ENCODE measurements at regions not wholly inside any gene's neighbourhood (a gene's known extent, or its start where the extent isn't known, plus 50 kb on each side); places are given as distances from the start of the nearest gene placed in this dataset.

DNA sequence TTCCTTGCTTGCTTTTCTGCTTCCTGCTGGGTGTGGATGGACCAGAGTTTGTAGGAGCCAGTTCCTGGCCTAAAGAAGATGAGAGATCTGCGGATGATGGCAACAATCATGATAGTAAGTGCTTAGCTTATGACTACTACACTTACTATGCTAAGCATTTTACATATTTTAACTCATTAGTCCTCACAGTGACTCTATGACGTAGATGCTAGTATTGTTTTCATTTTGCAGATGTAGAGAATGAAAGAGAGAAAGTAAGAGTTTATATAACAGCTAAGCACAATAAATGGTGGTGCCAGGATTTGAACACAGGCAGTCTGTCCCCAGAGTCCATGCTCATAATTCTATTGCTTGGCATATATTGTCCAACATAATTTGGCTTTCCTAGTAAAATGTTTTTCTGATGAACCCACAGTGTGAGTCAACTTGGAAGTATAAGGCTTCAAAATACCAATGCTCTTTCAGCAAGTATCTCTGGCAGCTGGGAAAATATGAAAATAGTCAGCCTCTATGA lies 363.2 kb upstream of the DDHD1 start:
- no CpG with 5 or more reads among the region's 2 CpGs for WGBS (ENCODE audit: extremely low coverage, insufficient coverage, low lambda C conversion rate)
- Histone ChIP-seq H2BK5ac (ENCODE audit: low read length) (no peak overlapping the region), H3K79me2 (ENCODE audit: control insufficient read depth, insufficient read depth, low read length) (no peaks in the 10 kb centered on the region), H2AK5ac (ENCODE audit: low read length) (no peak overlapping the region), H4K5ac (ENCODE audit: low read length) (no peak overlapping the region), H3K4me2 (ENCODE audit: low read length) (no peak overlapping the region), H3K23ac (ENCODE audit: low read length) (no peak overlapping the region), H3K9ac (ENCODE audit: low read length) (no peak overlapping the region), H3K27me3 (ENCODE audit: insufficient read depth, low read length, poor library complexity) (no peaks in the 10 kb centered on the region), H4K8ac (ENCODE audit: low read depth, low read length) (no peak overlapping the region), H3K4me1 (ENCODE audit: control insufficient read depth, low read depth, low read length) (no peaks in the 10 kb centered on the region), H3K4ac (ENCODE audit: low read depth, low read length) (no peak overlapping the region), H3K56ac (ENCODE audit: low read length) (no peak overlapping the region), H3K79me1 (ENCODE audit: low read length) (no peaks in the 10 kb centered on the region), H3K4me3 (ENCODE audit: low read length) (no peak overlapping the region), H2BK15ac (replicated peaks; ENCODE audit: low read depth) (no peak overlapping the region), H2BK120ac (ENCODE audit: low read depth, low read length) (no peak overlapping the region), H3K36me3 (ENCODE audit: control insufficient read depth, insufficient read depth, low read length) (no peaks in the 10 kb centered on the region), H3K27ac (ENCODE audit: low read depth, low read length) (no peak overlapping the region), H3K18ac (ENCODE audit: low read length) (no peak overlapping the region)
- no peak for DNase-seq

DNA sequence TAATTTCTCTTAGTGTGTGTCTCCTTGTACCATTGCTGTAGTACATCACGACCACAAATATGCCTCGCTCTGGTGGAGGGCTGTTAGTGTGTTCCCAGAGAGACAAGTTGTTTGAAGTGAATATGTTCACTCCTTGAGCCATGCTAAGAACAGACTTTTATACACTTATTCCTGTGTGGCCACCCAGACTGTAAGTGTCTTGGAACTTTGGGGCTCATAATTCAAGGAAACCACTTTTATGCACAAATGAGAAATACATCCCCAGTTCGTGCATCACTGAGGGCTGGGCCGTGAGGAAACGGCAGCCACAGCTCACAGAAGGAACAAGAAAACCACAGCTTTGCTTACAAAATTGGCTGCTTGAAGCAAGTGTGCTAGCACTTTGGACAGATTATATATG lies 362.2 kb upstream of the DDHD1 start:
- Histone ChIP-seq H3K27ac (ENCODE audit: low read depth, low read length) (no peak overlapping the region), H2BK15ac (replicated peaks; ENCODE audit: low read depth) (no peak overlapping the region), H3K18ac (ENCODE audit: low read length) (no peak overlapping the region), H3K4ac (ENCODE audit: low read depth, low read length) (no peak overlapping the region), H3K27me3 (ENCODE audit: insufficient read depth, low read length, poor library complexity) (no peaks in the 10 kb centered on the region), H3K79me2 (ENCODE audit: control insufficient read depth, insufficient read depth, low read length) (no peaks in the 10 kb centered on the region), H3K56ac (ENCODE audit: low read length) (no peak overlapping the region), H4K8ac (ENCODE audit: low read depth, low read length) (no peak overlapping the region), H2BK5ac (ENCODE audit: low read length) (no peak overlapping the region), H3K36me3 (ENCODE audit: control insufficient read depth, insufficient read depth, low read length) (no peaks in the 10 kb centered on the region), H2AK5ac (ENCODE audit: low read length) (no peak overlapping the region), H4K5ac (ENCODE audit: low read length) (no peak overlapping the region), H3K9ac (ENCODE audit: low read length) (no peak overlapping the region), H3K23ac (ENCODE audit: low read length) (no peak overlapping the region), H3K79me1 (ENCODE audit: low read length) (no peaks in the 10 kb centered on the region), H3K4me2 (ENCODE audit: low read length) (no peak overlapping the region), H2BK120ac (ENCODE audit: low read depth, low read length) (no peak overlapping the region), H3K4me3 (ENCODE audit: low read length) (no peak overlapping the region), H3K4me1 (ENCODE audit: control insufficient read depth, low read depth, low read length) (no peaks in the 10 kb centered on the region)
- DNase-seq: no peak
- WGBS (ENCODE audit: extremely low coverage, insufficient coverage, low lambda C conversion rate): no CpG with 5 or more reads among the region's 5 CpGs

DNA sequence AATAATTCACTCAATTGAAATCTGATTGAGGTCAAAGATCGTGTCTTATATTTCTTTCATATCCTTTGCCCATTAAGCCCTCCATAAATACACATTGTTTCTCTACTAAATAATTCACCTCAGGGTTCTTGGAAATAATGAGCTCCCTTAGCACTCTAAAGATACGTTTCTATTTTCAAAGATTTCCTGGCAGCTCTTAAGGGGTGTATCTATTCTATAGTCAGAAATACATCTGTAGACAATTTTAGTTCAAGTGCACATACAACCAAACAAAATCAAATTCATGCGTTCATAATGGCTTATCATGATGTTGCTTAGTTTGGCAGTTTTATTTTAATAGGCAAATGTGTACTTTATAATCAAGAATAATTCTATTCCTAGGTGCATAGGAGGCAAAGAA lies 361.1 kb upstream of the DDHD1 start:
- H2BK5ac ChIP-seq (ENCODE audit: low read length): no peak overlapping the region
- H2BK120ac ChIP-seq (ENCODE audit: low read depth, low read length): no peak overlapping the region
- H3K79me2 ChIP-seq (ENCODE audit: control insufficient read depth, insufficient read depth, low read length): no peaks in the 10 kb centered on the region
- no peaks in the 10 kb centered on the region for H3K79me1 ChIP-seq (ENCODE audit: low read length)
- no peak overlapping the region for H4K8ac ChIP-seq (ENCODE audit: low read depth, low read length)
- no peak overlapping the region for H3K56ac ChIP-seq (ENCODE audit: low read length)
- H3K18ac ChIP-seq (ENCODE audit: low read length): no peak overlapping the region
- no peak for DNase-seq
- H3K4me2 ChIP-seq (ENCODE audit: low read length): no peak overlapping the region
- H3K27me3 ChIP-seq (ENCODE audit: insufficient read depth, low read length, poor library complexity): no peaks in the 10 kb centered on the region
- H3K27ac ChIP-seq (ENCODE audit: low read depth, low read length): no peak overlapping the region
- no peak overlapping the region for H3K4me3 ChIP-seq (ENCODE audit: low read length)
- no CpG with 5 or more reads among the region's 3 CpGs for WGBS (ENCODE audit: extremely low coverage, insufficient coverage, low lambda C conversion rate)
- H3K9ac ChIP-seq (ENCODE audit: low read length): no peak overlapping the region
- no peak overlapping the region for H2BK15ac ChIP-seq (replicated peaks; ENCODE audit: low read depth)
- no peak overlapping the region for H4K5ac ChIP-seq (ENCODE audit: low read length)
- no peaks in the 10 kb centered on the region for H3K4me1 ChIP-seq (ENCODE audit: control insufficient read depth, low read depth, low read length)
- no peaks in the 10 kb centered on the region for H3K36me3 ChIP-seq (ENCODE audit: control insufficient read depth, insufficient read depth, low read length)
- no peak overlapping the region for H3K4ac ChIP-seq (ENCODE audit: low read depth, low read length)
- H3K23ac ChIP-seq (ENCODE audit: low read length): no peak overlapping the region
- H2AK5ac ChIP-seq (ENCODE audit: low read length): no peak overlapping the region

DNA sequence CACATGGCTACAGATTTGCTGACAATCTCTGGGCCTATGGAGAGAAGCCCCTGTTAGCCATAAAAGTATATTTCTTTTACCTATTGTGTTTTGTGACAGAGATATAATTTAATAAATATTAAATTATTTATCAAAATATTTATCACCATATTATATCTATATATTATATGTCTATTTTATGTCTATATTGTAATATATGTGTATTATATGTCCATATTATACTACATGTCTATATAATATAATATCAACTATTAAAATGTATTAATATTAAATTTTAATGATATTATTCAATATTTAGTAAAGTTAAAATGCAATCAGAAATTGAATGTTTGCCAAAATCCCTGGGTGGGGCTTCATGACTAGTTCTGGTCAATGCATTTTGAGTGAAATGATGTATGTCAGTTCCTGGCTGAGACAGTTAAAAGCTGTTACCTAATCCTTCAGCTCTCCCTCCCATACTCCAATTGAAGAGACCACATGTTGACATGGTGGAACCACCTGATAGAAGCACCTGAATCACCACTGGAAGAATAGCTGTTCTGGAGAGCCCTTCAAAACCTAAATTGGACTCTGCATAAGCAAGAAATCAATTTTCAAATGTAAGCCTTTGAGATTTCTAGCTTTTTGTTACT lies 357.3 kb upstream of the DDHD1 start:
- H2BK15ac ChIP-seq (replicated peaks; ENCODE audit: low read depth): no peak overlapping the region
- no peaks in the 10 kb centered on the region for H3K27me3 ChIP-seq (ENCODE audit: insufficient read depth, low read length, poor library complexity)
- H3K79me2 ChIP-seq (ENCODE audit: control insufficient read depth, insufficient read depth, low read length): no peaks in the 10 kb centered on the region
- H2AK5ac ChIP-seq (ENCODE audit: low read length): no peak overlapping the region
- H3K56ac ChIP-seq (ENCODE audit: low read length): no peak overlapping the region
- no peaks in the 10 kb centered on the region for H3K36me3 ChIP-seq (ENCODE audit: control insufficient read depth, insufficient read depth, low read length)
- H3K4me3 ChIP-seq (ENCODE audit: low read length): no peak overlapping the region
- no peak overlapping the region for H3K18ac ChIP-seq (ENCODE audit: low read length)
- no peak overlapping the region for H2BK5ac ChIP-seq (ENCODE audit: low read length)
- DNase-seq: no peak
- no peak overlapping the region for H3K9ac ChIP-seq (ENCODE audit: low read length)
- no peak overlapping the region for H3K4ac ChIP-seq (ENCODE audit: low read depth, low read length)
- no peaks in the 10 kb centered on the region for H3K4me1 ChIP-seq (ENCODE audit: control insufficient read depth, low read depth, low read length)
- H3K79me1 ChIP-seq (ENCODE audit: low read length): no peaks in the 10 kb centered on the region
- H3K27ac ChIP-seq (ENCODE audit: low read depth, low read length): no peak overlapping the region
- no peak overlapping the region for H3K4me2 ChIP-seq (ENCODE audit: low read length)
- no peak overlapping the region for H4K5ac ChIP-seq (ENCODE audit: low read length)
- H4K8ac ChIP-seq (ENCODE audit: low read depth, low read length): no peak overlapping the region
- H3K23ac ChIP-seq (ENCODE audit: low read length): no peak overlapping the region
- H2BK120ac ChIP-seq (ENCODE audit: low read depth, low read length): no peak overlapping the region

DNA sequence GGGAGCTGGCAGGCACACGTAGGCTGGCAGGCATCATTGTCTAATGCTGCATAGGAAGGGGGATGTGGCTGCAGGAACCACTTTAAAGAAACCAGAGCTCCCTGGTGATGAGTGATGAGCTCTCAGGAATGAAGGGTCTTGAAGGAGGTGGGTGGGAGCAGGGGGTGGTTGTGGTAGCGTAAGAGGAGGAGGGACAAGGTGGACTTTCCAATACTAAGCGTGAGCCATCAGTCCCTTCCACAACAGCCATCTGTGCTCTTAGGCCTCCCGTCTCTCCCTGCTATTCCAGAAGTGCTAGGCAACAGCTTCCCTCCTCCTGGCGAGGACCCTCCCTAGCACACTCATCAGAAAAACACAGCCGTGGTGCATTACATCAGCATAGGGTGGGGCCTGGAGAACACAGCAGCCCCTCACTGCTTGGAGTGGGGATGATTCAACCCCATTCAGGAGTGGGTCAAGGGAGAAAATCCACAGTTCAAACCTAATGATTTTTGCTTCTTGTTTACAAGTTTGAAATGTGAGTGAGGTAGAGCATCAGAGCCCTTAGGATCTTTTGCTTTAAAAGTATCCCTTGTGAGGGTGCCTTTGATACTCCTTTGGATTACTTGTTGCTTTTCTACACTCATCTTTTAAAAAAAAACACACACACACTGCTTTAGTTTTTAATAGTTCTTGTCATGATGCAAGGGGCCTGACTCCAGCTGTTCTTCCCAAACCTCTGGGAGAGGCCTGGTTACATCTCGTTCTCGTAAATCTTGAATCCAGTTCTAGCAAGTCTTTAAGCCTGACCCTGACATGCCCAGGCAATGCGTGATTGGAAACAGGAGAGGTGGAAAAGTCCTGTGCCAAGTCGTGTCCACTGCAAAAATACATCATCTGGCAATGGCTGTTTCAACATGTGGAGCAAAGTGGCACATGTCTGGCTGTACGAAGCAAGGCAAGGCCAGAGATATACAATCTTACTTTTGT lies 356.4 kb upstream of the DDHD1 start:
- Histone ChIP-seq H3K56ac (ENCODE audit: low read length) (no peak overlapping the region), H3K79me2 (ENCODE audit: control insufficient read depth, insufficient read depth, low read length) (no peaks in the 10 kb centered on the region), H2BK5ac (ENCODE audit: low read length) (no peak overlapping the region), H4K5ac (ENCODE audit: low read length) (no peak overlapping the region), H4K8ac (ENCODE audit: low read depth, low read length) (no peak overlapping the region), H3K36me3 (ENCODE audit: control insufficient read depth, insufficient read depth, low read length) (no peaks in the 10 kb centered on the region), H3K23ac (ENCODE audit: low read length) (no peak overlapping the region), H2BK15ac (replicated peaks; ENCODE audit: low read depth) (no peak overlapping the region), H3K4ac (ENCODE audit: low read depth, low read length) (no peak overlapping the region), H3K4me2 (ENCODE audit: low read length) (no peak overlapping the region), H3K9ac (ENCODE audit: low read length) (no peak overlapping the region), H3K27ac (ENCODE audit: low read depth, low read length) (no peak overlapping the region), H2AK5ac (ENCODE audit: low read length) (no peak overlapping the region), H3K4me3 (ENCODE audit: low read length) (no peak overlapping the region), H3K79me1 (ENCODE audit: low read length) (no peaks in the 10 kb centered on the region), H3K27me3 (ENCODE audit: insufficient read depth, low read length, poor library complexity) (no peaks in the 10 kb centered on the region), H2BK120ac (ENCODE audit: low read depth, low read length) (no peak overlapping the region), H3K18ac (ENCODE audit: low read length) (no peak overlapping the region), H3K4me1 (ENCODE audit: control insufficient read depth, low read depth, low read length) (no peaks in the 10 kb centered on the region)
- no CpG with 5 or more reads among the region's 11 CpGs for WGBS (ENCODE audit: extremely low coverage, insufficient coverage, low lambda C conversion rate)
- peak; percentile 13 for DNase-seq
